Epithelial cell of proximal tubule (primary cell): ENCODE measurements at regions not wholly inside any gene's neighbourhood (a gene's known extent, or its start where the extent isn't known, plus 50 kb on each side); places are given as distances from the start of the nearest gene placed in this dataset.

Experiments
- DNase-seq: peaks from one replicate; pipeline ENCODE4 v3.0.0-alpha.2; 2011; ENCODE audit warnings: low read depth
- H3K4me3 ChIP-seq: 2 replicates; pipeline ENCODE4 v1.5.1; 2011; ENCODE audit warnings: low read depth, mild to moderate bottlenecking, low read length
- TF ChIP-seq, protein P1 (sequence below): conservative IDR thresholded peaks from 2 replicates; pipeline ENCODE4 v1.5.1; 2012; ENCODE audit warnings: low read depth, mild to moderate bottlenecking, low read length

DNA sequence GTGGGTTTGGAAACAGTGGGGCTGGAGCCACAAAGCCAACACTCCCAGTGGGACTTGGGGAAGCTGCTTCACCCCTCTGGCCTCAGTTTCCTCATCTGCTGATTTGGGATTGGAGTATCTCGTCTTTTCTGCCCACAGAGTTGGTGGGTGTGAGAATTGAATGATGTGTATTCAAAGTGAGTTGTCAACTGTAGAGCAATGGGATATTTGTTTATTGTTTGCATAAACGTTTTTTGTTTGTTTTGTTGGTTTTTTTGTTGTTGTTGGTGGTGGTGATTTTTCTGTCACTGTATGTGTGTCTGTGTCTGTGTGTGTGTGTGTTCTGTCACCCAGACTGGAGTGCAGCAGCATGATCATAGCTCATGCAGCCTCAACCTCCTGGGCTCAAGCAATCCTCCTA lies 542.0 kb downstream of the MIAT start:
- H3K4me3 ChIP-seq: no peak overlapping the region
- DNase-seq: no peak

DNA sequence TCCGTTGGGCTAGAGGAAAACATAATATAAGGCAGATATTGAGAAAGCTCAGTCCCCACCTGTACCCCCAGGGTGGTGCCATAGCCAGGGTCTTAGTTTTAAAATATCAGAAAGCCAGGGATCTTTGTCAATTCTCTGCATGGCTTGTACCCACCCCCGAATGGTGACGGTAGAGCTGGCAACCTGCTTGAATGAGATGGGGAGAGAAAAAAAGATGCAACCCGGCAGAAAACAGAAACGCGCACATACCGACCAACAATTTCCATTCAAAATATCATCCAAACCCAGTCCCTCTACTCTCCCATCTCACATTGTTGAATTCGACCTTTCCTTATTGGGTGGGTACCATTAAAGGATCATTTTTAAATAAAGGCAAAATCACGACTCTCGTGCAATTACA lies 543.9 kb downstream of the MIAT start:
- DNase-seq: no peak
- H3K4me3 ChIP-seq: no peak overlapping the region
- TF ChIP-seq, protein P1, sequence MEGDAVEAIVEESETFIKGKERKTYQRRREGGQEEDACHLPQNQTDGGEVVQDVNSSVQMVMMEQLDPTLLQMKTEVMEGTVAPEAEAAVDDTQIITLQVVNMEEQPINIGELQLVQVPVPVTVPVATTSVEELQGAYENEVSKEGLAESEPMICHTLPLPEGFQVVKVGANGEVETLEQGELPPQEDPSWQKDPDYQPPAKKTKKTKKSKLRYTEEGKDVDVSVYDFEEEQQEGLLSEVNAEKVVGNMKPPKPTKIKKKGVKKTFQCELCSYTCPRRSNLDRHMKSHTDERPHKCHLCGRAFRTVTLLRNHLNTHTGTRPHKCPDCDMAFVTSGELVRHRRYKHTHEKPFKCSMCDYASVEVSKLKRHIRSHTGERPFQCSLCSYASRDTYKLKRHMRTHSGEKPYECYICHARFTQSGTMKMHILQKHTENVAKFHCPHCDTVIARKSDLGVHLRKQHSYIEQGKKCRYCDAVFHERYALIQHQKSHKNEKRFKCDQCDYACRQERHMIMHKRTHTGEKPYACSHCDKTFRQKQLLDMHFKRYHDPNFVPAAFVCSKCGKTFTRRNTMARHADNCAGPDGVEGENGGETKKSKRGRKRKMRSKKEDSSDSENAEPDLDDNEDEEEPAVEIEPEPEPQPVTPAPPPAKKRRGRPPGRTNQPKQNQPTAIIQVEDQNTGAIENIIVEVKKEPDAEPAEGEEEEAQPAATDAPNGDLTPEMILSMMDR: no peak

More for the DNA sequence above, 542.0 kb downstream of the MIAT start:
- TF ChIP-seq, protein P1: no peak

DNA sequence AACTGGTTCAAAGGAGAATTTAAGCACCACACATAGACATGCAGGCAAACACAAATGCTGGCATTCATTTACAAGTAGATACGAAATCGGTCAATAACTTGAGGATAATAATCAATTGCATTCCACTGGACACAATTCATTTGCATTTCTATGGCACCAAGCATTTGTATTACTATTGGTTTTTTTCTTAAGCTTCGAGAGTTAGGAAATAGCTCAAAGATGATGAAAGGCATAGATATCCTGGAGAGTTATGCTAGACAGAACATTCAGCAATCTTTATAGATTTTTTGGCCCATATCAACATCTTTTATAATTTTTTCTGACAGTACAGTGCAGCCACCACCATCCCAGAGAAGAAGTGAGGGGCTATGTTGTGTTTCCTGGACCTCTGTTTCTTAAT lies 544.4 kb downstream of the MIAT start:
- TF ChIP-seq, protein P1: no peak
- DNase-seq: no peak
- H3K4me3 ChIP-seq: no peak overlapping the region

DNA sequence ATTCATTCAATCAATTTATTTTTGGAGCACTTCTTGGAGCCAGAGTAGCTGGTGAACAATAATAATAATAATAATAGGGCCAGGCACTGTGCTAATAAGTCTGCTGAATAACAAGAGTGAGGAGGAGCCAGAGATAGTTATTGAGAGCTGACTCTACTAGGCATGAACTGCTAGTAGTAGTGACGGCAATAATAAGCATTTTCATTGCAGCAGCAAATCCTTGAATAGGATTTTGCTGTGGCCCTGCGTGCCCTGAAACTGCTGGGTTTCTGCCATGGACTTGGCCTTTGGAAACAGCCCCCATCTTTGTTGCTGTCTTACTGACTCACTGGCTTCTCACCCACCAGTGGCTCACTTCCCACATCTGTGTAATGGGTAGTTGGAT lies 545.9 kb downstream of the MIAT start:
- no peak overlapping the region for H3K4me3 ChIP-seq
- DNase-seq: no peak
- TF ChIP-seq, protein P1: no peak

DNA sequence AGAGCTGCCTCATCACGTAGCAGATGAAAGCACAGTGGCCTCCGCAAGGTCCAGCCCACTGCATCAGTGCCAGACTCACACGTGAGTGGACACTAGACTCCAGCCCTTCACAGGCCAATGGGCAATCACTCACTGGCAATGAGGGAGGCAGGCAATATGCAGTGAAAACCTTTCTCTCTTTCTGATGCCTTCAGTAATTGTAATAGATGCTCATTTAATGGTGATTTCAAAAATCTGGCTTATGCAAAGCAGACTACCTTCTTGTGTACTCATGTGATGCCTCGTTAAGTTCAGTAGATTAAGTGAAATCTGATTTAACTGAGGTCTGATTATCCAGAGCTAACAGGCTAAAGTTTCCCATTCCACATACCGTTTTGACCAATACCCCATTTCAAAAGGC lies 546.9 kb downstream of the MIAT start:
- no peak for DNase-seq
- H3K4me3 ChIP-seq: no peak overlapping the region
- TF ChIP-seq, protein P1: no peak

DNA sequence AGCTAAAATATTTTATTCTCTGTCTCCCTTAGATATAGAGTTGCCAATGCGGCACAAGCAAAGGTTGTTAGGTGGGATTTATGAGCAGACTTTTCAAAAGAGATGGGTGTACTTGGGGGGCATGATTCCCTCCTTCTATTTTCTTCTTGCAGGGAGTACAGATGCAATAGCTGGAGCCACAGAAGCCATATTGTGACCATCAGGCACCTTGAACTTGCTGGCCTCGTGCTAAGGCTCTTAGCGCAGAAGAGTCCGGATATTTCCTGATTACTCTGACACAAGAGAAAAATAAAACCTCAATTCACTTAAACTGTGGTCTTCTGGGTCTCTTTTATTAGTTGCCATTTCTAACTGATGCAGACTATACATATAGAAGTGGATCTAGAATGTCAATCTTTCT lies 547.4 kb downstream of the MIAT start:
- DNase-seq: no peak
- TF ChIP-seq, protein P1: no peak
- H3K4me3 ChIP-seq: no peak overlapping the region

DNA sequence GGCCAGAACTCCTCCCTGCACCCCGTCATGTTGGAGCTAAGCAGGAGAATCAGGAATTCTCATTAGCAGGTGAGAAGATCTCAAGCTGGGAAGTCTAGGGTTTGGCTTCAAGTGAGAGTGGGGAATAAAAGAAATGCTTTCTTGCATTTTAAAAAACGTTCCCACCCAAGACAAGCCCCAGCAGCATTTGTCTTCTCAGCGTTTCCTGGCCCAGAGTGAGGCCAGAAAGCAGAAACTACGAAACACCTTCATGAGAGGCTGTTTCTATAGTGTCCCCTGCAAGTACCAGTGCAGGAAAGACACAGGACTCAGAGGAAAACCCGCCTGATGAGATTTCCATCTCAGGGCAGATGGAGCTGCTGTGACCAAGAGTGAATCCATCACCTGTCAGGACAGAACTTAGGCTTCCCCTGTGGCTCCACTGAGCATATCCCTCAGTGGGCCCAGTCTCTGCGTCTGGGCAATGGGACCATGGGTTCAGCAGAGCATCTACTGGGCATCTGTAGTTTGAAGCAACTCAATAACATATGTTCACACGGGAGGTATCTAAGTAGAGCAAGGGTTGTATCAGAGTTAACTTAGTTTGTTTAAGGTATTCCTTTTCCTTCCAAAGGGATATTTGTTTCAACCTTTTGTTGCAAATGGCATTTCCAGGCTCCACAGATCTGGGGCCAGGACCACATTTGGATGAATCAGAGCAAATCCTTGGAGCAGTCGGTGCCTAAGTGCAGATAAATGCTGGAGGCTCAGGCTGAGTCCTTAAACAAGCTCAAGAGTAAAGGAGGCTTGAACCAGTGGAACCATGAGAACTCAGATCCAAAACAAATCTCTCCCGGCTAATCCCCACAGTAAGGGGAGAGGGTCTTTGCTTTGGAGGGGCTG lies 548.3 kb downstream of the MIAT start:
- DNase-seq: no peak

More for the DNA sequence above, 548.3 kb downstream of the MIAT start:
- TF ChIP-seq, protein P1: no peak
- H3K4me3 ChIP-seq: no peak overlapping the region
